GM12878 (cell line): ENCODE measurements at regions not wholly inside any gene's neighbourhood (a gene's known extent, or its start where the extent isn't known, plus 50 kb on each side); places are given as distances from the start of the nearest gene placed in this dataset.

Experiments used
- EZH2 ChIP-seq: IDR thresholded peaks from 2 replicates; pipeline ENCODE4 v1.6.1; 2012; ENCODE audit warnings: low read depth, mild to moderate bottlenecking, control low read depth, inconsistent platforms, low read length, borderline replicate concordance; ENCODE audit not compliant: control insufficient read depth
- IRF3 ChIP-seq: fragments of 450-650 bp; IDR thresholded peaks from 2 replicates; pipeline ENCODE4 v1.6.1; 2014; ENCODE audit warnings: mild to moderate bottlenecking
- MYC ChIP-seq: IDR thresholded peaks from 2 replicates; pipeline ENCODE4 v1.6.1; 2011; ENCODE audit warnings: mild to moderate bottlenecking, low read length, moderate library complexity, inconsistent platforms; ENCODE audit not compliant: insufficient read depth, insufficient replicate concordance, insufficient read length, severe bottlenecking
- TF ChIP-seq, protein P1 (sequence below), 3 experiments: IDR thresholded peaks in 2 of 3; conservative IDR thresholded peaks in 1 of 3; 2 replicates each; pipeline ENCODE4 v1.5.1; 2011; ENCODE audit warnings: low read depth in 3 of 3, low read length in 3 of 3, mild to moderate bottlenecking in 3 of 3, control low read depth in 2 of 3, moderate library complexity in 2 of 3, inconsistent platforms in 1 of 3, mixed read lengths in 1 of 3; ENCODE audit not compliant: control insufficient read depth in 2 of 3, insufficient read depth in 1 of 3; ENCODE audit errors: extremely low read depth in 1 of 3

DNA sequence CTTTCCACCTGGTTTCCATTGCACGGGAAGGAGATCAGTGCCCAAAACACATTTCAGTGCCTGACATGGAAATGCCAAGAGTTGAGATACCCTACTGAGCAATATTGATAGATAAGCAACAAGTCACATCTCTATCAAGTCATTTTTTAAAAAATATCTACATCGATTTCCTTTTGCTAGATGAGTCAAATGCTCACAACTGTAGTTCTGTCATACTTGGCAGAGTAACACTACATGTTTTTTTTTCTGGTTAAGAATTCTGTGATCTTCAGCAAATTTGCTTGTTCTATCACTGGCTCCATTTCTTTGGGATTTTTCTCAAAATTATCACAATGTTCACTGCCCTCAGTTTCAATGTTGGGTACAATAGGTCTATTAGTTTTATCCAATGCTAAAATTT, 145.4 kb downstream of the ZC3H11B start:
- TF ChIP-seq, protein P1, sequence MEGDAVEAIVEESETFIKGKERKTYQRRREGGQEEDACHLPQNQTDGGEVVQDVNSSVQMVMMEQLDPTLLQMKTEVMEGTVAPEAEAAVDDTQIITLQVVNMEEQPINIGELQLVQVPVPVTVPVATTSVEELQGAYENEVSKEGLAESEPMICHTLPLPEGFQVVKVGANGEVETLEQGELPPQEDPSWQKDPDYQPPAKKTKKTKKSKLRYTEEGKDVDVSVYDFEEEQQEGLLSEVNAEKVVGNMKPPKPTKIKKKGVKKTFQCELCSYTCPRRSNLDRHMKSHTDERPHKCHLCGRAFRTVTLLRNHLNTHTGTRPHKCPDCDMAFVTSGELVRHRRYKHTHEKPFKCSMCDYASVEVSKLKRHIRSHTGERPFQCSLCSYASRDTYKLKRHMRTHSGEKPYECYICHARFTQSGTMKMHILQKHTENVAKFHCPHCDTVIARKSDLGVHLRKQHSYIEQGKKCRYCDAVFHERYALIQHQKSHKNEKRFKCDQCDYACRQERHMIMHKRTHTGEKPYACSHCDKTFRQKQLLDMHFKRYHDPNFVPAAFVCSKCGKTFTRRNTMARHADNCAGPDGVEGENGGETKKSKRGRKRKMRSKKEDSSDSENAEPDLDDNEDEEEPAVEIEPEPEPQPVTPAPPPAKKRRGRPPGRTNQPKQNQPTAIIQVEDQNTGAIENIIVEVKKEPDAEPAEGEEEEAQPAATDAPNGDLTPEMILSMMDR (IDR thresholded peaks at IDR 0.05 in 2 of 3, conservative IDR thresholded peaks at IDR 0.05 in 1 of 3; ENCODE audit: control insufficient read depth in 2 of 3, extremely low read depth in 1 of 3, insufficient read depth in 1 of 3, low read depth in 3 of 3, low read length in 3 of 3) = no peak
- TF ChIP-seq EZH2 (no peak), IRF3 (no peak), MYC (no peak)
